ENCODE measurements at regions not wholly inside any gene's neighbourhood (a gene's known extent, or its start where the extent isn't known, plus 50 kb on each side); places are given as distances from the start of the nearest gene placed in this dataset.

- Mint-ChIP-seq H3K9me3 (peaks cover 6% of the 10 kb centered on the region), H3K4me1 (ENCODE audit: low read depth) (no peaks in the 10 kb centered on the region), H3K27ac (no peak overlapping the region), H3K27me3 (no peaks in the 10 kb centered on the region), H3K4me3 (no peak overlapping the region), H3K36me3 (ENCODE audit: low read depth) (no peaks in the 10 kb centered on the region)
- TF ChIP-seq, protein P1, sequence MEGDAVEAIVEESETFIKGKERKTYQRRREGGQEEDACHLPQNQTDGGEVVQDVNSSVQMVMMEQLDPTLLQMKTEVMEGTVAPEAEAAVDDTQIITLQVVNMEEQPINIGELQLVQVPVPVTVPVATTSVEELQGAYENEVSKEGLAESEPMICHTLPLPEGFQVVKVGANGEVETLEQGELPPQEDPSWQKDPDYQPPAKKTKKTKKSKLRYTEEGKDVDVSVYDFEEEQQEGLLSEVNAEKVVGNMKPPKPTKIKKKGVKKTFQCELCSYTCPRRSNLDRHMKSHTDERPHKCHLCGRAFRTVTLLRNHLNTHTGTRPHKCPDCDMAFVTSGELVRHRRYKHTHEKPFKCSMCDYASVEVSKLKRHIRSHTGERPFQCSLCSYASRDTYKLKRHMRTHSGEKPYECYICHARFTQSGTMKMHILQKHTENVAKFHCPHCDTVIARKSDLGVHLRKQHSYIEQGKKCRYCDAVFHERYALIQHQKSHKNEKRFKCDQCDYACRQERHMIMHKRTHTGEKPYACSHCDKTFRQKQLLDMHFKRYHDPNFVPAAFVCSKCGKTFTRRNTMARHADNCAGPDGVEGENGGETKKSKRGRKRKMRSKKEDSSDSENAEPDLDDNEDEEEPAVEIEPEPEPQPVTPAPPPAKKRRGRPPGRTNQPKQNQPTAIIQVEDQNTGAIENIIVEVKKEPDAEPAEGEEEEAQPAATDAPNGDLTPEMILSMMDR (IDR thresholded peaks at IDR 0.05), result no peak
- ChIA-PET POLR2A (no interaction called here), CTCF (no interaction called here)
- ATAC-seq (ENCODE audit: poor library complexity) (no peak), DNase-seq (no peak)
- H3K36me3 ChIP-seq (ENCODE audit: insufficient read depth, low read length), result no peaks in the 10 kb centered on the region
- H3K4me1 ChIP-seq (ENCODE audit: insufficient read depth, low read length), result no peaks in the 10 kb centered on the region
- peaks cover 0 to 10% of the 10 kb centered on the region in 2 experiments for H3K9me3 ChIP-seq (ENCODE audit: control insufficient read depth in 1 of 2, insufficient read depth in 1 of 2, low read length in 2 of 2)
- H3K27me3 ChIP-seq (ENCODE audit: control insufficient read depth in 1 of 2, insufficient read depth in 2 of 2, low read length in 2 of 2), result no peaks in the 10 kb centered on the region
- H3K27ac ChIP-seq (ENCODE audit: low read depth in 1 of 2, low read length in 2 of 2), result no peak overlapping the region
- intact Hi-C loops (cut with DNase I, micrococcal nuclease), result no loop called here
- H3K4me3 ChIP-seq (ENCODE audit: low read length), result no peak overlapping the region
Measured at GRCh38 chr7:52249741-52250140, 785.7 kb upstream of the POM121L12 start.

GRCh38 chr7:52247518-52247917 lies 787.9 kb upstream of the POM121L12 start:
- Histone ChIP-seq H3K4me1 (ENCODE audit: insufficient read depth, low read length) (no peaks in the 10 kb centered on the region), H3K9me3 (ENCODE audit: control insufficient read depth in 1 of 2, insufficient read depth in 1 of 2, low read length in 2 of 2) (peaks cover 0 to 6% of the 10 kb centered on the region in 2 experiments), H3K27me3 (ENCODE audit: control insufficient read depth in 1 of 2, insufficient read depth in 2 of 2, low read length in 2 of 2) (no peaks in the 10 kb centered on the region), H3K27ac (ENCODE audit: low read depth in 1 of 2, low read length in 2 of 2) (no peak overlapping the region), H3K4me3 (ENCODE audit: low read length) (no peak overlapping the region), H3K36me3 (ENCODE audit: insufficient read depth, low read length) (no peaks in the 10 kb centered on the region)
- intact Hi-C loops (cut with DNase I, micrococcal nuclease), result no loop called here
- Mint-ChIP-seq H3K27me3 (no peaks in the 10 kb centered on the region), H3K9me3 (peaks cover 6% of the 10 kb centered on the region), H3K4me3 (no peak overlapping the region), H3K4me1 (ENCODE audit: low read depth) (no peaks in the 10 kb centered on the region), H3K27ac (no peak overlapping the region), H3K36me3 (ENCODE audit: low read depth) (no peaks in the 10 kb centered on the region)
- no peak for DNase-seq
- ChIA-PET CTCF (no interaction called here), POLR2A (no interaction called here)
- TF ChIP-seq, protein P1 (IDR thresholded peaks at IDR 0.05), result no peak
- ATAC-seq (ENCODE audit: poor library complexity), result no peak

DNA sequence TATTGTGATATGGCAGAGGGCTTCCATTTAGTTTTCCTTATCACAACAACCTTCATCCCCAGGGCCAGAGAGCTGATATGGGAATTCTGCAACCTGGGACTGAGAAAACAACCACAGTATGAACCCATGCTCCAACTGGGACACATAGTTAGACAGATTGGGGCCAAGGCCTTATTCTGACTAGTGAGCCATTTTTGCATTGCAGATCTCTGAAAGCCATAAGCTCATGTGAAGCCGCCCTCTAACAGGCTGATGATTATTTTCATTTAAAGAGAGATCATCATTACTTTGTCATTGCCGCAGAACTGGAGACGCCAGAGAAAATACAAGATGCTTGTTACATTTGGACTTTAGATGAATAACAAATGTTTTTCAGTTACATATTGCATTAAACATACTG lies 791.7 kb upstream of the POM121L12 start:
- Mint-ChIP-seq H3K36me3 (ENCODE audit: low read depth) (no peaks in the 10 kb centered on the region), H3K27ac (no peak overlapping the region), H3K4me1 (ENCODE audit: low read depth) (no peaks in the 10 kb centered on the region), H3K4me3 (no peak overlapping the region), H3K9me3 (peaks cover 12% of the 10 kb centered on the region), H3K27me3 (no peaks in the 10 kb centered on the region)
- ChIA-PET POLR2A (no interaction called here), CTCF (no interaction called here)
- H3K4me1 ChIP-seq (ENCODE audit: insufficient read depth, low read length), result no peaks in the 10 kb centered on the region
- intact Hi-C loops (cut with DNase I, micrococcal nuclease), result no loop called here
- DNase-seq (no peak), ATAC-seq (ENCODE audit: poor library complexity) (no peak)
- H3K27me3 ChIP-seq (ENCODE audit: control insufficient read depth in 1 of 2, insufficient read depth in 2 of 2, low read length in 2 of 2), result no peaks in the 10 kb centered on the region
- no peaks in the 10 kb centered on the region for H3K36me3 ChIP-seq (ENCODE audit: insufficient read depth, low read length)
- TF ChIP-seq, protein P1 (IDR thresholded peaks at IDR 0.05), result no peak
- H3K9me3 ChIP-seq (ENCODE audit: control insufficient read depth in 1 of 2, insufficient read depth in 1 of 2, low read length in 2 of 2), result peaks cover 0 to 7% of the 10 kb centered on the region in 2 experiments
- no peak overlapping the region for H3K27ac ChIP-seq (ENCODE audit: low read depth in 1 of 2, low read length in 2 of 2)
- no peak overlapping the region for H3K4me3 ChIP-seq (ENCODE audit: low read length)

All from CD4-positive, alpha-beta T cell (primary cell).